ENCODE measurements at regions not wholly inside any gene's neighbourhood (a gene's known extent, or its start where the extent isn't known, plus 50 kb on each side); places are given as distances from the start of the nearest gene placed in this dataset.

- H3K36me3 ChIP-seq (ENCODE audit: control insufficient read depth, insufficient read depth, low read length): no peaks in the 10 kb centered on the region
- DNase-seq (ENCODE audit: extremely low read depth, insufficient read length): no peak
- H3K4me3 ChIP-seq (replicated peaks; ENCODE audit: low read depth, low read length): no peak overlapping the region
- TF ChIP-seq CTCF (IDR thresholded peaks at IDR 0.05; ENCODE audit: insufficient read depth, low read length, poor library complexity, severe bottlenecking): no peak
- no peaks in the 10 kb centered on the region for H3K27me3 ChIP-seq (replicated peaks; ENCODE audit: control insufficient read depth, insufficient read depth, low read length)
These were observed 233.8 kb downstream of the MTRR start for GRCh38 chr5:8102714-8103113.

GRCh38 chr5:8114597-8115266, 245.8 kb downstream of the MTRR start:
- H3K4me3 ChIP-seq (replicated peaks; ENCODE audit: low read depth, low read length): no peak overlapping the region
- TF ChIP-seq CTCF (IDR thresholded peaks at IDR 0.05; ENCODE audit: insufficient read depth, low read length, poor library complexity, severe bottlenecking): no peak
- no peaks in the 10 kb centered on the region for H3K36me3 ChIP-seq (ENCODE audit: control insufficient read depth, insufficient read depth, low read length)
- H3K27me3 ChIP-seq (replicated peaks; ENCODE audit: control insufficient read depth, insufficient read depth, low read length): no peaks in the 10 kb centered on the region
- no peak for DNase-seq (ENCODE audit: extremely low read depth, insufficient read length)

GRCh38 chr5:8123559-8123958, 254.6 kb downstream of the MTRR start:
- H3K4me3 ChIP-seq (replicated peaks; ENCODE audit: low read depth, low read length): no peak overlapping the region
- no peaks in the 10 kb centered on the region for H3K27me3 ChIP-seq (replicated peaks; ENCODE audit: control insufficient read depth, insufficient read depth, low read length)
- DNase-seq (ENCODE audit: extremely low read depth, insufficient read length): no peak
- H3K36me3 ChIP-seq (ENCODE audit: control insufficient read depth, insufficient read depth, low read length): no peaks in the 10 kb centered on the region
- TF ChIP-seq CTCF (IDR thresholded peaks at IDR 0.05; ENCODE audit: insufficient read depth, low read length, poor library complexity, severe bottlenecking): no peak

GRCh38 chr5:8134609-8135008, 265.7 kb downstream of the MTRR start:
- Histone ChIP-seq H3K4me3 (replicated peaks; ENCODE audit: low read depth, low read length) (no peak overlapping the region), H3K36me3 (ENCODE audit: control insufficient read depth, insufficient read depth, low read length) (no peaks in the 10 kb centered on the region), H3K27me3 (replicated peaks; ENCODE audit: control insufficient read depth, insufficient read depth, low read length) (no peaks in the 10 kb centered on the region)
- TF ChIP-seq CTCF (IDR thresholded peaks at IDR 0.05; ENCODE audit: insufficient read depth, low read length, poor library complexity, severe bottlenecking): no peak
- no peak for DNase-seq (ENCODE audit: extremely low read depth, insufficient read length)

GRCh38 chr5:8135742-8136141, 266.8 kb downstream of the MTRR start:
- no peak for TF ChIP-seq CTCF (IDR thresholded peaks at IDR 0.05; ENCODE audit: insufficient read depth, low read length, poor library complexity, severe bottlenecking)
- Histone ChIP-seq H3K4me3 (replicated peaks; ENCODE audit: low read depth, low read length) (no peak overlapping the region), H3K27me3 (replicated peaks; ENCODE audit: control insufficient read depth, insufficient read depth, low read length) (no peaks in the 10 kb centered on the region), H3K36me3 (ENCODE audit: control insufficient read depth, insufficient read depth, low read length) (no peaks in the 10 kb centered on the region)
- DNase-seq (ENCODE audit: extremely low read depth, insufficient read length): no peak

GRCh38 chr5:8136271-8136670, 267.3 kb downstream of the MTRR start:
- TF ChIP-seq CTCF (IDR thresholded peaks at IDR 0.05; ENCODE audit: insufficient read depth, low read length, poor library complexity, severe bottlenecking): no peak
- no peaks in the 10 kb centered on the region for H3K27me3 ChIP-seq (replicated peaks; ENCODE audit: control insufficient read depth, insufficient read depth, low read length)
- no peak overlapping the region for H3K4me3 ChIP-seq (replicated peaks; ENCODE audit: low read depth, low read length)
- H3K36me3 ChIP-seq (ENCODE audit: control insufficient read depth, insufficient read depth, low read length): no peaks in the 10 kb centered on the region
- DNase-seq (ENCODE audit: extremely low read depth, insufficient read length): no peak

Data from GM06990 (cell line).